Endothelial cell of umbilical vein (primary cell): ENCODE measurements at regions not wholly inside any gene's neighbourhood (a gene's known extent, or its start where the extent isn't known, plus 50 kb on each side); places are given as distances from the start of the nearest gene placed in this dataset.

Experiments used
- EZH2 ChIP-seq: IDR thresholded peaks from 2 replicates; pipeline ENCODE4 v1.6.1; 2012; ENCODE audit warnings: borderline replicate concordance, low read depth, mild to moderate bottlenecking, moderate library complexity, low read length, inconsistent platforms; ENCODE audit not compliant: severe bottlenecking
- FOS ChIP-seq: IDR thresholded peaks from 2 replicates; pipeline ENCODE4 v1.6.1; 2011; ENCODE audit warnings: mild to moderate bottlenecking, low read length, moderate library complexity, borderline replicate concordance; ENCODE audit not compliant: insufficient read depth
- JUN ChIP-seq: IDR thresholded peaks from 2 replicates; pipeline ENCODE4 v1.6.1; 2011; ENCODE audit warnings: borderline replicate concordance, low read depth; ENCODE audit not compliant: insufficient read length, insufficient read depth
- POLR2A ChIP-seq: IDR thresholded peaks from 2 replicates; pipeline ENCODE4 v1.6.1; 2012; ENCODE audit warnings: low read depth, mild to moderate bottlenecking, control low read depth, low read length
- POLR2AphosphoS5 ChIP-seq: IDR thresholded peaks from 2 replicates; pipeline ENCODE4 v1.6.1; 2012; ENCODE audit warnings: low read depth, mild to moderate bottlenecking, control low read depth, low read length, moderate library complexity; ENCODE audit not compliant: insufficient read depth
- TF ChIP-seq, protein P1 (sequence below), 2 donors: IDR thresholded peaks; 1 replicate in 1 of 2; 2 replicates in 1 of 2; pipeline ENCODE4 v1.5.1; 2011; ENCODE audit warnings: low read length in 2 of 2, mild to moderate bottlenecking in 2 of 2, moderate library complexity in 2 of 2, control low read depth in 1 of 2, inconsistent platforms in 1 of 2, low read depth in 1 of 2; ENCODE audit not compliant: insufficient read depth in 1 of 2; ENCODE audit errors: extremely low read depth in 1 of 2

DNA sequence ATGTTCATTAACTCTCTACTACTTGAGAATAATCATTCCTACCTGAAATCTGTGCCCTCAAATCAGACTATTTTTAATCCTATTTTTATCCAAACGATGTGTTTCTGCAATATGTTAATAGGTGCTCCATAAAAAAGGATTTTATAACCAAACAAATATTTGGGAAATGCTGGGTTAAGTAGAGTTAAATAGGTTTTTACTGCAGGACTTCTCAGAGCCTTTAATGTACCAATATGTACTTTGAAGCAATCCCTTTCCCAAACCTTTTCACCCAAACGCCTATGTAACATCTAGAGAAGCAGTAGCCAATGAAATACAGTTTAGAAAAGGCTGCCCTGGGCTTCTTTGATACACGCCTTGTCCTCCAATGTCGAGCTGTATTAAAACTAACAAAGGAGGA lies 182.5 kb downstream of the SP3 start:
- TF ChIP-seq, protein P1, sequence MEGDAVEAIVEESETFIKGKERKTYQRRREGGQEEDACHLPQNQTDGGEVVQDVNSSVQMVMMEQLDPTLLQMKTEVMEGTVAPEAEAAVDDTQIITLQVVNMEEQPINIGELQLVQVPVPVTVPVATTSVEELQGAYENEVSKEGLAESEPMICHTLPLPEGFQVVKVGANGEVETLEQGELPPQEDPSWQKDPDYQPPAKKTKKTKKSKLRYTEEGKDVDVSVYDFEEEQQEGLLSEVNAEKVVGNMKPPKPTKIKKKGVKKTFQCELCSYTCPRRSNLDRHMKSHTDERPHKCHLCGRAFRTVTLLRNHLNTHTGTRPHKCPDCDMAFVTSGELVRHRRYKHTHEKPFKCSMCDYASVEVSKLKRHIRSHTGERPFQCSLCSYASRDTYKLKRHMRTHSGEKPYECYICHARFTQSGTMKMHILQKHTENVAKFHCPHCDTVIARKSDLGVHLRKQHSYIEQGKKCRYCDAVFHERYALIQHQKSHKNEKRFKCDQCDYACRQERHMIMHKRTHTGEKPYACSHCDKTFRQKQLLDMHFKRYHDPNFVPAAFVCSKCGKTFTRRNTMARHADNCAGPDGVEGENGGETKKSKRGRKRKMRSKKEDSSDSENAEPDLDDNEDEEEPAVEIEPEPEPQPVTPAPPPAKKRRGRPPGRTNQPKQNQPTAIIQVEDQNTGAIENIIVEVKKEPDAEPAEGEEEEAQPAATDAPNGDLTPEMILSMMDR (IDR thresholded peaks at IDR 0.05; ENCODE audit: extremely low read depth in 1 of 2, insufficient read depth in 1 of 2, low read depth in 1 of 2, low read length in 2 of 2), result no peak
- no peak for TF ChIP-seq POLR2AphosphoS5
- no peak for TF ChIP-seq FOS
- no peak for TF ChIP-seq POLR2A
- TF ChIP-seq EZH2, result no peak
- no peak for TF ChIP-seq JUN
